ENCODE measurements at regions not wholly inside any gene's neighbourhood (a gene's known extent, or its start where the extent isn't known, plus 50 kb on each side); places are given as distances from the start of the nearest gene placed in this dataset.
"Not testable (repeated sequence)": the region's sequence is repeated elsewhere in the genome, so short reads cannot be mapped to it uniquely, and the experiment has no call there.

DNA sequence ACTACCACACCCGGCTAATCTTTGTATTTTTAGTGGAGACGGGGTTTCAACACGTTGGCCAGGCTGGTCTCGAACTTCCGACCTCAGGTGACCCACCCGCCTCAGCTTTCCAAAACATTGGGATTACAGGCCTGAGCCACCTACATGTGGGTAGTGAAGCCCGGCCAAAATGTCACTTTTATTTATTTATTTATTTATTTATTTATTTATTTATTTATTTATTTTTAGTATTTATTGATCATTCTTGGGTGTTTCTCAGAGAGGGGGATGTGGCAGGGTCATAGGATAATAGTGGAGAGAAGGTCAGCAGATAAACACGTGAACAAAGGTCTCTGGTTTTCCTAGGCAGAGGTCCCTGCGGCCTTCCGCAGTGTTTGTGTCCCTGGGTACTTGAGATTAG, 162.8 kb upstream of the MEX3C start:
- TF ChIP-seq, protein P1, sequence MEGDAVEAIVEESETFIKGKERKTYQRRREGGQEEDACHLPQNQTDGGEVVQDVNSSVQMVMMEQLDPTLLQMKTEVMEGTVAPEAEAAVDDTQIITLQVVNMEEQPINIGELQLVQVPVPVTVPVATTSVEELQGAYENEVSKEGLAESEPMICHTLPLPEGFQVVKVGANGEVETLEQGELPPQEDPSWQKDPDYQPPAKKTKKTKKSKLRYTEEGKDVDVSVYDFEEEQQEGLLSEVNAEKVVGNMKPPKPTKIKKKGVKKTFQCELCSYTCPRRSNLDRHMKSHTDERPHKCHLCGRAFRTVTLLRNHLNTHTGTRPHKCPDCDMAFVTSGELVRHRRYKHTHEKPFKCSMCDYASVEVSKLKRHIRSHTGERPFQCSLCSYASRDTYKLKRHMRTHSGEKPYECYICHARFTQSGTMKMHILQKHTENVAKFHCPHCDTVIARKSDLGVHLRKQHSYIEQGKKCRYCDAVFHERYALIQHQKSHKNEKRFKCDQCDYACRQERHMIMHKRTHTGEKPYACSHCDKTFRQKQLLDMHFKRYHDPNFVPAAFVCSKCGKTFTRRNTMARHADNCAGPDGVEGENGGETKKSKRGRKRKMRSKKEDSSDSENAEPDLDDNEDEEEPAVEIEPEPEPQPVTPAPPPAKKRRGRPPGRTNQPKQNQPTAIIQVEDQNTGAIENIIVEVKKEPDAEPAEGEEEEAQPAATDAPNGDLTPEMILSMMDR (IDR thresholded peaks at IDR 0.05 in 2 of 3, conservative IDR thresholded peaks at IDR 0.05 in 1 of 3; ENCODE audit: insufficient read depth in 2 of 3, low read depth in 1 of 3, low read length in 3 of 3) = not testable (repeated sequence)
- not testable (repeated sequence) for TF ChIP-seq PTBP1 (IDR thresholded peaks at IDR 0.05; ENCODE audit: low read depth, low read length); POLR2A (conservative IDR thresholded peaks at IDR 0.05); EHMT2 (IDR thresholded peaks at IDR 0.05)

All from K562 (cell line).